GM12878 (cell line): ENCODE measurements at regions not wholly inside any gene's neighbourhood (a gene's known extent, or its start where the extent isn't known, plus 50 kb on each side); places are given as distances from the start of the nearest gene placed in this dataset.

Experiments used
- ATAC-seq: fragments of 200-7000 bp; cut with Tn5 transposase; 3 replicates; pipeline ENCODE4 v1.9.1; 2020; ENCODE audit warnings: mild to moderate bottlenecking, moderate library complexity
- BruUV-seq: library from RNA; stranded (reverse); fragments of 400-500 nt; replicated peaks from 2 replicates; lab custom pipeline; 2021; lab: Mats Ljungman, UMichigan
- CTCF ChIA-PET: fragments of 300-600 bp; sonication (Branson Sonifier 250); formaldehyde crosslinking; extraction: SDS; loops from one replicate; lab custom pipeline; 2021; ENCODE audit warnings: inconsistent platforms; lab: Yijun Ruan, JAX
- POLR2A ChIA-PET: fragments of 350-600 bp; formaldehyde crosslinking; extraction: SDS; loops from one replicate; lab custom pipeline; 2021; ENCODE audit warnings: inconsistent platforms; lab: Charles Lee
- RAD21 ChIA-PET: fragments of 300-600 bp; sonication (Branson Sonifier 250); formaldehyde crosslinking; loops from one replicate; lab custom pipeline; 2023; ENCODE audit warnings: antibody characterized with exemption; ENCODE audit not compliant: unreplicated experiment; lab: Charles Lee
- SMC1A ChIA-PET: fragments of 300-600 bp; sonication (Branson Sonifier 250); formaldehyde crosslinking; loops from one replicate; lab custom pipeline; 2023; ENCODE audit not compliant: unreplicated experiment, uncharacterized antibody; lab: Charles Lee
- DNase-seq: peaks from one replicate; pipeline ENCODE4 v3.0.0-alpha.2; 2011; ENCODE audit warnings: low read depth, low spot score
- FAIRE-seq: peaks from 3 replicates; lab custom pipeline; 2011; peaks lifted over from hg19 to GRCh38; lab: Jason Lieb, UNC
- H2AFZ ChIP-seq: 2 replicates; pipeline ENCODE4 v1.6.0; 2011; ENCODE audit warnings: low read depth, low read length, control low read depth; ENCODE audit not compliant: control insufficient read depth
- H3K27ac ChIP-seq: 2 replicates; pipeline ENCODE4 v1.5.1; 2011; ENCODE audit warnings: control low read depth; ENCODE audit not compliant: control insufficient read depth, insufficient read depth
- H3K27me3 ChIP-seq, 2 experiments: replicated peaks in 1 of 2; 2 replicates each; pipeline versions ENCODE4 v1.6.0 to v1.6.1; 2011; ENCODE audit warnings: low read length in 1 of 2; ENCODE audit not compliant: control insufficient read depth in 2 of 2, insufficient read depth in 2 of 2
- H3K36me3 ChIP-seq, 2 experiments: 2 replicates each; pipeline ENCODE4 v1.5.1; 2011; ENCODE audit warnings: low read length in 1 of 2; ENCODE audit not compliant: control insufficient read depth in 2 of 2, insufficient read depth in 2 of 2
- H3K4me1 ChIP-seq: 2 replicates; pipeline ENCODE4 v1.6.1; 2011; ENCODE audit warnings: mild to moderate bottlenecking, low read length, moderate library complexity, mixed read lengths; ENCODE audit not compliant: control insufficient read depth, insufficient read depth
- H3K4me2 ChIP-seq: 2 replicates; pipeline ENCODE4 v1.6.0; 2011; ENCODE audit warnings: control low read depth; ENCODE audit not compliant: control insufficient read depth, insufficient read depth
- H3K4me3 ChIP-seq: fragments of 200-600 bp; sonication (generic); 2 replicates; pipeline ENCODE4 v1.5.1; 2016
- H3K79me2 ChIP-seq: 2 replicates; pipeline ENCODE4 v1.6.0; 2011; ENCODE audit warnings: low read length; ENCODE audit not compliant: control insufficient read depth, insufficient read depth
- H3K9ac ChIP-seq: 2 replicates; pipeline ENCODE4 v1.8.0; 2011; ENCODE audit warnings: low read length, control low read depth, mixed read lengths; ENCODE audit not compliant: control insufficient read depth, insufficient read depth
- H3K9me3 ChIP-seq: replicated peaks from 3 replicates; pipeline ENCODE4 v1.5.1; 2011; ENCODE audit warnings: mild to moderate bottlenecking, low read length; ENCODE audit not compliant: control insufficient read depth, insufficient read depth
- H4K20me1 ChIP-seq: 2 replicates; pipeline ENCODE4 v1.6.0; 2011; ENCODE audit not compliant: control insufficient read depth, insufficient read depth
- CEBPB ChIP-seq, 2 experiments: fragments of 150-350 bp in 1 of 2; IDR thresholded peaks; 2 replicates each; pipeline ENCODE4 v1.6.1; 2012 to 2014; ENCODE audit warnings: low read depth in 2 of 2, low read length in 2 of 2, borderline replicate concordance in 1 of 2, inconsistent platforms in 1 of 2
- EED ChIP-seq: sonication (generic); IDR thresholded peaks from 2 replicates; pipeline ENCODE4 v1.6.1; 2016; ENCODE audit warnings: antibody characterized with exemption, low read depth
- IRF3 ChIP-seq: fragments of 450-650 bp; IDR thresholded peaks from 2 replicates; pipeline ENCODE4 v1.6.1; 2014; ENCODE audit warnings: mild to moderate bottlenecking
- JUND ChIP-seq: IDR thresholded peaks from 2 replicates; pipeline ENCODE4 v1.6.1; 2012; ENCODE audit warnings: low read depth, mild to moderate bottlenecking, low read length, improper control_type of control experiment, moderate library complexity
- MTA2 ChIP-seq: fragments of 450-650 bp; IDR thresholded peaks from 2 replicates; pipeline ENCODE4 v1.6.1; 2016; ENCODE audit warnings: low read depth, mild to moderate bottlenecking, moderate library complexity
- NKRF ChIP-seq: fragments of 450-650 bp; conservative IDR thresholded peaks from 2 replicates; pipeline ENCODE4 v1.6.1; 2017; ENCODE audit warnings: mild to moderate bottlenecking, moderate library complexity
- SMAD5 ChIP-seq: IDR thresholded peaks from 2 replicates; pipeline ENCODE4 v1.6.1; 2016; ENCODE audit warnings: antibody characterized with exemption, low read depth
- SUZ12 ChIP-seq: fragments of 200-600 bp; sonication (generic); IDR thresholded peaks from one replicate; pipeline ENCODE4 v1.6.1; 2018; ENCODE audit warnings: antibody characterized with exemption, mild to moderate bottlenecking; ENCODE audit not compliant: unreplicated experiment
- WRNIP1 ChIP-seq: IDR thresholded peaks from 2 replicates; pipeline ENCODE4 v1.6.1; 2011; ENCODE audit warnings: low read depth, low read length, improper control_type of control experiment, borderline replicate concordance
- ZNF384 ChIP-seq: IDR thresholded peaks from 2 replicates; pipeline ENCODE4 v1.6.1; 2012; ENCODE audit warnings: low read depth, mild to moderate bottlenecking, low read length, improper control_type of control experiment, borderline replicate concordance
- WGBS: methylation state at CpG from one replicate; pipeline ENCODE4 v1.1.6; 2016; ENCODE audit warnings: low lambda C conversion rate; ENCODE audit not compliant: insufficient replicate concordance, insufficient coverage; ENCODE audit errors: missing lambda C conversion rate; 5-methylcytosine and 5-hydroxymethylcytosine counted together
- in situ Hi-C: fragments of 300-500 bp; cut with MboI; formaldehyde crosslinking; loops from 9 replicates; pipeline ENCODE4 v1.14.3; 2018; ENCODE audit warnings: mixed read lengths
- intact Hi-C: fragments of 100-400 bp; cut with micrococcal nuclease; formaldehyde crosslinking; loops from one replicate; pipeline ENCODE4 v1.14.2; 2022; ENCODE audit not compliant: unreplicated experiment
- TF ChIP-seq, protein P1 (sequence below), 3 experiments: IDR thresholded peaks in 2 of 3; conservative IDR thresholded peaks in 1 of 3; 2 replicates each; pipeline ENCODE4 v1.5.1; 2011; ENCODE audit warnings: low read depth in 3 of 3, low read length in 3 of 3, mild to moderate bottlenecking in 3 of 3, control low read depth in 2 of 3, moderate library complexity in 2 of 3, inconsistent platforms in 1 of 3, mixed read lengths in 1 of 3; ENCODE audit not compliant: control insufficient read depth in 2 of 3, insufficient read depth in 1 of 3; ENCODE audit errors: extremely low read depth in 1 of 3
- TF ChIP-seq, protein P2 (sequence below): fragments of 450-650 bp; IDR thresholded peaks from 2 replicates; pipeline ENCODE4 v1.6.1; 2017; ENCODE audit warnings: mild to moderate bottlenecking, low read depth, inconsistent platforms; ENCODE audit not compliant: poor library complexity, severe bottlenecking
- TF ChIP-seq, protein P3 (sequence below): fragments of 450-650 bp; IDR thresholded peaks from 2 replicates; pipeline ENCODE4 v1.6.1; 2017; ENCODE audit warnings: mild to moderate bottlenecking, moderate library complexity

- Histone ChIP-seq H2AFZ (no peak overlapping the region), H3K27me3 (no peaks in the 10 kb centered on the region), H3K4me2 (no peak overlapping the region), H3K36me3 (no peaks in the 10 kb centered on the region), H3K79me2 (no peaks in the 10 kb centered on the region), H3K9me3 (no peaks in the 10 kb centered on the region), H3K4me1 (no peaks in the 10 kb centered on the region), H3K4me3 (no peak overlapping the region), H3K27ac (no peak overlapping the region), H4K20me1 (no peaks in the 10 kb centered on the region), H3K9ac (no peak overlapping the region)
- FAIRE-seq (no peak), DNase-seq (no peak), ATAC-seq (no peak)
- ChIA-PET RAD21 (no interaction called here), POLR2A (no interaction called here), CTCF (no interaction called here), SMC1A (no interaction called here)
- no TSS peak for BruUV-seq
- in situ Hi-C loops = no loop called here
- 65% methylated on average over 8 of the region's 8 CpGs for WGBS
- TF ChIP-seq IRF3 (no peak), SMAD5 (no peak), WRNIP1 (no peak), ZNF384 (no peak), CEBPB (IDR thresholded peaks at IDR 0.05; ENCODE audit: borderline replicate concordance in 1 of 2, low read depth in 2 of 2, low read length in 2 of 2) (no peak), MTA2 (no peak), EED (no peak), JUND (no peak), SUZ12 (no peak), NKRF (no peak)
- TF ChIP-seq, protein P1, sequence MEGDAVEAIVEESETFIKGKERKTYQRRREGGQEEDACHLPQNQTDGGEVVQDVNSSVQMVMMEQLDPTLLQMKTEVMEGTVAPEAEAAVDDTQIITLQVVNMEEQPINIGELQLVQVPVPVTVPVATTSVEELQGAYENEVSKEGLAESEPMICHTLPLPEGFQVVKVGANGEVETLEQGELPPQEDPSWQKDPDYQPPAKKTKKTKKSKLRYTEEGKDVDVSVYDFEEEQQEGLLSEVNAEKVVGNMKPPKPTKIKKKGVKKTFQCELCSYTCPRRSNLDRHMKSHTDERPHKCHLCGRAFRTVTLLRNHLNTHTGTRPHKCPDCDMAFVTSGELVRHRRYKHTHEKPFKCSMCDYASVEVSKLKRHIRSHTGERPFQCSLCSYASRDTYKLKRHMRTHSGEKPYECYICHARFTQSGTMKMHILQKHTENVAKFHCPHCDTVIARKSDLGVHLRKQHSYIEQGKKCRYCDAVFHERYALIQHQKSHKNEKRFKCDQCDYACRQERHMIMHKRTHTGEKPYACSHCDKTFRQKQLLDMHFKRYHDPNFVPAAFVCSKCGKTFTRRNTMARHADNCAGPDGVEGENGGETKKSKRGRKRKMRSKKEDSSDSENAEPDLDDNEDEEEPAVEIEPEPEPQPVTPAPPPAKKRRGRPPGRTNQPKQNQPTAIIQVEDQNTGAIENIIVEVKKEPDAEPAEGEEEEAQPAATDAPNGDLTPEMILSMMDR (IDR thresholded peaks at IDR 0.05 in 2 of 3, conservative IDR thresholded peaks at IDR 0.05 in 1 of 3; ENCODE audit: control insufficient read depth in 2 of 3, extremely low read depth in 1 of 3, insufficient read depth in 1 of 3, low read depth in 3 of 3, low read length in 3 of 3) = no peak
- TF ChIP-seq, protein P2, sequence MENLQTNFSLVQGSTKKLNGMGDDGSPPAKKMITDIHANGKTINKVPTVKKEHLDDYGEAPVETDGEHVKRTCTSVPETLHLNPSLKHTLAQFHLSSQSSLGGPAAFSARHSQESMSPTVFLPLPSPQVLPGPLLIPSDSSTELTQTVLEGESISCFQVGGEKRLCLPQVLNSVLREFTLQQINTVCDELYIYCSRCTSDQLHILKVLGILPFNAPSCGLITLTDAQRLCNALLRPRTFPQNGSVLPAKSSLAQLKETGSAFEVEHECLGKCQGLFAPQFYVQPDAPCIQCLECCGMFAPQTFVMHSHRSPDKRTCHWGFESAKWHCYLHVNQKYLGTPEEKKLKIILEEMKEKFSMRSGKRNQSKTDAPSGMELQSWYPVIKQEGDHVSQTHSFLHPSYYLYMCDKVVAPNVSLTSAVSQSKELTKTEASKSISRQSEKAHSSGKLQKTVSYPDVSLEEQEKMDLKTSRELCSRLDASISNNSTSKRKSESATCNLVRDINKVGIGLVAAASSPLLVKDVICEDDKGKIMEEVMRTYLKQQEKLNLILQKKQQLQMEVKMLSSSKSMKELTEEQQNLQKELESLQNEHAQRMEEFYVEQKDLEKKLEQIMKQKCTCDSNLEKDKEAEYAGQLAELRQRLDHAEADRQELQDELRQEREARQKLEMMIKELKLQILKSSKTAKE = no peak
- TF ChIP-seq, protein P3, sequence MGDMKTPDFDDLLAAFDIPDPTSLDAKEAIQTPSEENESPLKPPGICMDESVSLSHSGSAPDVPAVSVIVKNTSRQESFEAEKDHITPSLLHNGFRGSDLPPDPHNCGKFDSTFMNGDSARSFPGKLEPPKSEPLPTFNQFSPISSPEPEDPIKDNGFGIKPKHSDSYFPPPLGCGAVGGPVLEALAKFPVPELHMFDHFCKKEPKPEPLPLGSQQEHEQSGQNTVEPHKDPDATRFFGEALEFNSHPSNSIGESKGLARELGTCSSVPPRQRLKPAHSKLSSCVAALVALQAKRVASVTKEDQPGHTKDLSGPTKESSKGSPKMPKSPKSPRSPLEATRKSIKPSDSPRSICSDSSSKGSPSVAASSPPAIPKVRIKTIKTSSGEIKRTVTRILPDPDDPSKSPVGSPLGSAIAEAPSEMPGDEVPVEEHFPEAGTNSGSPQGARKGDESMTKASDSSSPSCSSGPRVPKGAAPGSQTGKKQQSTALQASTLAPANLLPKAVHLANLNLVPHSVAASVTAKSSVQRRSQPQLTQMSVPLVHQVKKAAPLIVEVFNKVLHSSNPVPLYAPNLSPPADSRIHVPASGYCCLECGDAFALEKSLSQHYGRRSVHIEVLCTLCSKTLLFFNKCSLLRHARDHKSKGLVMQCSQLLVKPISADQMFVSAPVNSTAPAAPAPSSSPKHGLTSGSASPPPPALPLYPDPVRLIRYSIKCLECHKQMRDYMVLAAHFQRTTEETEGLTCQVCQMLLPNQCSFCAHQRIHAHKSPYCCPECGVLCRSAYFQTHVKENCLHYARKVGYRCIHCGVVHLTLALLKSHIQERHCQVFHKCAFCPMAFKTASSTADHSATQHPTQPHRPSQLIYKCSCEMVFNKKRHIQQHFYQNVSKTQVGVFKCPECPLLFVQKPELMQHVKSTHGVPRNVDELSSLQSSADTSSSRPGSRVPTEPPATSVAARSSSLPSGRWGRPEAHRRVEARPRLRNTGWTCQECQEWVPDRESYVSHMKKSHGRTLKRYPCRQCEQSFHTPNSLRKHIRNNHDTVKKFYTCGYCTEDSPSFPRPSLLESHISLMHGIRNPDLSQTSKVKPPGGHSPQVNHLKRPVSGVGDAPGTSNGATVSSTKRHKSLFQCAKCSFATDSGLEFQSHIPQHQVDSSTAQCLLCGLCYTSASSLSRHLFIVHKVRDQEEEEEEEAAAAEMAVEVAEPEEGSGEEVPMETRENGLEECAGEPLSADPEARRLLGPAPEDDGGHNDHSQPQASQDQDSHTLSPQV = no peak
- intact Hi-C loops = no loop called here
Measured at GRCh38 chr15:22241451-22241850, 161.1 kb downstream of the OR4M2 start.
